Fibroblast of lung (primary cell): ENCODE measurements at regions not wholly inside any gene's neighbourhood (a gene's known extent, or its start where the extent isn't known, plus 50 kb on each side); places are given as distances from the start of the nearest gene placed in this dataset.

Experiments used
- CTCF ChIP-seq, 2 donors: IDR thresholded peaks in 1 of 2; conservative IDR thresholded peaks in 1 of 2; 1 replicate in 1 of 2; 2 replicates in 1 of 2; pipeline ENCODE4 v1.5.1; 2011 to 2012; ENCODE audit warnings: low read length in 2 of 2, control low read depth in 1 of 2, inconsistent platforms in 1 of 2, low read depth in 1 of 2, mild to moderate bottlenecking in 1 of 2
- EZH2 ChIP-seq: IDR thresholded peaks from 2 replicates; pipeline ENCODE4 v1.5.1; 2012; ENCODE audit warnings: low read length, control low read depth, mild to moderate bottlenecking; ENCODE audit errors: missing control alignments

- TF ChIP-seq CTCF (conservative IDR thresholded peaks at IDR 0.05 in 1 of 2, IDR thresholded peaks at IDR 0.05 in 1 of 2; ENCODE audit: low read depth in 1 of 2, low read length in 2 of 2): no peak
- TF ChIP-seq EZH2: no peak
Observed at GRCh38 chr3:34001022-34001421, 202.6 kb downstream of the PDCD6IP start.
